SK-N-SH (cell line): ENCODE measurements at regions not wholly inside any gene's neighbourhood (a gene's known extent, or its start where the extent isn't known, plus 50 kb on each side); places are given as distances from the start of the nearest gene placed in this dataset.

Source experiments
- ELF1 ChIP-seq: IDR thresholded peaks from 2 replicates; pipeline ENCODE4 v1.4.0; 2012
- EP300 ChIP-seq, 2 experiments: IDR thresholded peaks; 2 replicates each; pipeline versions ENCODE4 v1.4.0 to v1.6.1; 2012; ENCODE audit warnings: borderline replicate concordance in 1 of 2, low read depth in 1 of 2, low read length in 1 of 2
- NFIC ChIP-seq: IDR thresholded peaks from 2 replicates; pipeline ENCODE4 v1.4.0; 2012; ENCODE audit warnings: borderline replicate concordance

- TF ChIP-seq EP300 (IDR thresholded peaks at IDR 0.05; ENCODE audit: borderline replicate concordance in 1 of 2, low read depth in 1 of 2, low read length in 1 of 2) (no peak), NFIC (no peak), ELF1 (no peak)
Measured at GRCh38 chr1:90768098-90768497, 51.0 kb upstream of the BARHL2 start.
